ENCODE measurements at regions not wholly inside any gene's neighbourhood (a gene's known extent, or its start where the extent isn't known, plus 50 kb on each side); places are given as distances from the start of the nearest gene placed in this dataset.

DNA sequence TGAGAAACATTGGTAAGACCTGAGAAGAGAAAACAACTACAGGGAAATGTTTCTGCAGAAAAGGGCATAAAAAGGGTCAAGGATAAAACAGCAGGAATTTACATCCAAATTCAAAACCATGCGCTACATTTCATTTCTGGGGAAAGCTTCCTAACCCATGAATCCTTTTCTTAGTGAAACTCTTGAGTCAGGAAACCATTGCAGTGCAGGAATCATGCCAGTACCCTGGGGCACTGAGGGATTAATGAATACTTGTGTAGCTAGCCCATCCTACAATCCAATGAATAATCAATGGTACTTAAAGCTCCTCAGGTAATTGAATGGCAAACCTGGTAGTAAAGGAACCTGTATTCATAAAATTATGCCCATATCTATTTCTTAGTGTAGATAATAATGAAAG is 580.5 kb downstream of the TLE1 start:
- no peak for DNase-seq

DNA sequence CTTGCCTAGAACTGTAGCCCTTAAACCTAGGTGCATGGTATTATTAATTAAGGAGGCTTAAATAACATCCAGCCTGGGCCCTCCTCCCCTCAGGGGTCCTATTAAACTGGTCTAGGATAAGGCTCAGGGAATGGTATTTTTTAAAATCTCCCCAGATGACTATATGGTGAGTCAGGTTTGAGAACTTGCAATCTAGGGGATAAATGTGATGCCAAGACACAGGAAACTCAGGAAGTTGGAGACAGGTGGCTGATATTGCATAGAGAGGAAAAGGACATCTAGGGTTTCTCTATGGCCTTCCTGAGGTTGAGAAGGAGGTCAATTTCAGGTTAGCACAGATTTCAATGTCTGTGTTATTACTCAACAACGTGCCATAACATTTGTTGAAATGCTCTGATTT is 581.0 kb downstream of the TLE1 start:
- DNase-seq = no peak

DNA sequence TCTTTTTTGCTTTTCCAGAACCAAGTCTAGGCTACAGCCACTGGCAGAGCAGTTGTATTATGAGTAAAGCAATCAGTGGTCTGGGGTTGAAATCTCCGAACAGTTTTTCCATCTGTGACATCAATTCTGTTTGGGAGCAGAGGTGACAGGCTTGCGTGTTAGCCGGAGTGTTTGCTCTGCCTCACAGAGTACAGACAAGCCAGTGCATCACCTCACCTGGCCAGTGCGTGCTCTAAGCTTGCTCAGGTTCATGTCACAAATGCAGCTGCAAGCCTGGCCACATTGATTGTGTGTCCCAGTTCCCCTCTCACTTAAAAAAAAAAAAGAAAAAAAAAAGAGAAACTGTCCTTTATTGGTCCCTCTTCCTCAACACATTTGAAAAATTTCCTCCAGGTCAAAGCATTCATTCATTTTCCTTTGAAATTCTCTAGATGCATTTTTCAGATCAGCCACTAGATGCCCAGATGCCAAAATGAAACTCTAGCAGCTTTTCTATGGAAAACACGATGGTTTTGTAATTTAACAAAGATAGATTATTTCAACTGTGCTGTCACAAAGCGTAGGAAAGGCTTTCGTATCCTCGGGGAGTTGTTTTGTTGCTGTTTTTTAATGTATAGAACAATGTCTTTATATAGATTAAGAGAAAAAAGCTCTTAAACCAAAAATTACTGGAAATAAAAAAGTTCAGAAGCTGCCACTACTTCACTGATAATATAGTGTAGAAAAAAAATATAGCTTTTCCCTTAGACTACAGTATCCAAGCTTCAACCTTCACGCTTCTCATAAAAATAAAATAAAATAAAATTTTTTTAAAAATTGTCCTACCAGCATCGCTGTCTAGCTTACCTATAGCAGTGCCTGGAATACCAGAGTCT is 585.5 kb downstream of the TLE1 start:
- DNase-seq = no peak

DNA sequence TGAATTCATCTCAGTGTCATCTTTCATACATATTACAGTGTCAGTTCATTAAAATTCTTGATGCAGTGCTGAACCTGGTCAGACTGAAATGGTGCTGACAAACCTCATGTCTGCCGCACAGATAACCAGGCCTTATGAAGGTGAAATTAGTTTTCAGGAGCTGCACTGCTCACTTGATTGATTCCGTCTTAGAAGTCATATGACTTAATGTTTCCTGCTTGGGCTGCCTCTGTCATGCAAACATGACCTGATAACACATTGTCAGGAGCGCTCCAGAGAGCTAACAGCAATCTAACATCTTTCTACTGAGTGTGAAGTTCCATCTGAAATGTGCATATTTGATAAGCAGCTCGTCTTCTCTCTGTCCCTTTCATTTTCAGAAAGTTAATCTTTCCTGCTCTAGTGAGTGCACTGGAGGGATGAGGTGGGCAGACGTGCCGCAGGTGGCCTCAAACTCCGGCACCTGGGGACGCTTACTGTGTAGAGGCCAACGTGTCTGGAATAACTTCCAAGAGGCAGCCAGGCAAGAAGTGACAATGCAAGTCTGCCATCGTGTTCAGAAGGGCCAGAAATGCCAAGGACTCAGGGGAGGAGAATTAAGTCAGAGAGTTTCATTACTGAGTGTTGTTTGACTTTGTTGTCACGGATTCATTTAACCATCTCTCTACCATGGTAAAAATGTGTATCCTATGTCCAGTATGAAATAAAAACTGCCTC is 592.1 kb downstream of the TLE1 start:
- no peak for DNase-seq

DNA sequence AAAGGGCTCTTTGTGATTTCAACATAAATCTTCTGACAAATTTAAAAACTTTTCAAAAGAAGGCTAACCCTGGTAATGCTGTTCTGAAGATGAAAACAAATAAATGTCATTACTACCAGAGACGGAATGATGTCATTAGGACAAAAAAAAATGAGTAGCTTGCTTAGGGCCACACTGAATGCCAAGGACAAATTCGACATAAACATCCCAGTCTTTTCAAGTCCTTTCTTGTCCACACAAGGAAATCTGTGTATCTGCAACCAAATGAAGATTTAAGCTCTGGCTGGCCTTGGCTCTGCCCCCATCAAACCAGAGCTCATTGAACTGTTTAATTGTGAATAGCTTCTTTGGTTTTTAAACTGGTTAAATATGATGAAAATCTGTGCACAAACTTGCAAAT is 592.7 kb downstream of the TLE1 start:
- no peak for DNase-seq

DNA sequence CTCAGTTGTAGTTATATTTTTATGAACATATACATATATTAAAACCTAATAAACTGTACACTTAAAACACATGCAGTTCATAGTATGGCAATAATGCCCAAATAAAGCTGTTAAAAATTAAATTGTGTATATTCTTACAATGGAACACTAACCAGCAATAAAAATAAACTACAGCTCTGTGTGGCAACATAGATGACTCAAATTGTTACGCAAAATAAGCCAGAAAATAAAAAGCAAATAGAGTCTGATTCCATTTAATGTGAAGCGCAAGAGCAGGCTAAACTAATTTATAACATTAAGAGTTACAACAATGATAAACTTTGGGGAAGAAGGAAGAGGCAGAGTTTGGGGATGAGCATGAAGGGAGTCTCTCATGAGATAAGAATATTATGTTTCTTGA is 597.3 kb downstream of the TLE1 start:
- DNase-seq = no peak

DNA sequence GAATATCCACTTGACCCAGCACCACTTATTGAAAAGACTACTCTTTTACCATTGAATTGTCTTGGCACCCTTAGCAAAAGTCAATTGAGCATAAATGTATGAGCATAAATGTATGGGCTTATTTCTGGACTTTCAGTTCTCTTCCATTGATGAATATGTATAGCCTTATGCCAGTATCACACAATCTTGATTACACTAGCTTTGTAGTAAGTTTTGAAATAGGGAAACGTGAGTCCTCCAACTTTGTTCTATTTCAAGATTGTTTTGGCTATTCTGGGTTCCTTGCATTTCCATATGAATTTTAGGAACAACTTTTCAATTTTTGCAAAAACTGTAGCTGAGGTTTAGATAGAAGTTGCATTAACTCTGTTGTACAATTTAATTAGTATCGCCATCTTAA is 601.0 kb downstream of the TLE1 start:
- DNase-seq = no peak

DNA sequence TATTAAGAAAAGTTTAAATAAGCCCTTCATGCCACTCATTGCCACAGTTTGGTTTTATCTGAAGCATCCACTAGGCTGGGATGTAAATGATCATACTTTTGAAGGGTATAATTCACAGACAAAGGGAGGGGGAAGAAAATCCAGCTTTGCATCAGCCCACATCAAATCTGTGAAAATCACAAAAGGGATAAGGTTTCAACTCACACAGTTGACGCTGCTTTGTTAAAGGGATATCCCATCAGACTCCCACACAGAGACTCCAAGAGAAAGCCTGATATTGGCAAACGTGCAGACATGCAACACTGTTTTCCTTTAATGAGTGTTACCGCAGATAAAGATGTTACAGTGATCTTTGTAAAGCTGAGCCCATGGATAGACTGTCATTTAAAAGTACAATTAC is 602.9 kb downstream of the TLE1 start:
- no peak for DNase-seq

DNA sequence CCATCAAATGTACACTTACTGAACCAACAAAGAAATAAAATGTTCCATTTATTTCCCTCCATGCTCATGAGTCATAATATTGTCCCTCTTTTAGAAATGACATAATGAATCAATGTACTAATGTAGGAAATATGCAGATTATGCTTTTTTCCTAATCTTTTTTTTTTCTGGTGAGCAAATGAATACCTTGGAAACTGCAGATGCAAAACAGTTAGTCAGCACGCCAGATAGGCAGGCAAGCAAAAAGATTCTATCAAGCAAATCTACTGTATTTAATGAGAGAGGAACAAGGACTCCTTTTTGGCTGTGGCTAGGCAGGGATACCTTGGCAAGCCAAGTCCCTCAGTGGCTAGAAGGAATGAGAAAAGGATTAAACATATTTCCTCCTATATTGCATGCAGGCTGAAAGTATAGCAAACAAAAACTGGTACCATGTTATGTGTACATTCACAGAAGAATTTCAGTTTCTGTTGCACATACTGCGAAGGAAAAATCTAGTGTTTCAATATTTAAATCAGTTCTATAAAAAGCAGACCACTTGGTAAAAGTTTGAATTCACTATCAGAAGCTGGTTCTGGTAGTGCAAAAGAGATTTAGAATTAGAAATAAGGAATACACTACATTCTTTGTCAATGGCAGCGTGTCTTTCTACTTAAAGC is 605.4 kb downstream of the TLE1 start:
- no peak for DNase-seq

DNA sequence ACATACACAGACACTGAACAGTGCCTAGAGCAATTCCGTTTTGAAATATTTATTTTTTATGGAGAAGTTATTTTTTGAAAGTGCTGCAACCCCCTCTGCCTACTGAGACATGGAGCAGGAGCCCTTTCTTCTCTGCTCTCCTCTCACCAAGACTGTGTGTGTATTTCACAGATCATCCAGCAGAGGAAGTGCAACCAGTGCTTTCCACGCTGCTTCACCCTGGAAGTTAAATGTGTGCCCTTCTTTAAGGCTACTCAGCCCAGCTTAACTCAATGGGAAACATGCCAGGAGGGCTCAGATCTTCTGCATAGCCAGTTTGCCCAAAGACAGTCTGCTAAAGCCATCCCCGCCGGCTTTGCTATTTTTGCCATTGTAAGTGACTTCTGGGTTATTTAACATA is 606.3 kb downstream of the TLE1 start:
- no peak for DNase-seq

DNA sequence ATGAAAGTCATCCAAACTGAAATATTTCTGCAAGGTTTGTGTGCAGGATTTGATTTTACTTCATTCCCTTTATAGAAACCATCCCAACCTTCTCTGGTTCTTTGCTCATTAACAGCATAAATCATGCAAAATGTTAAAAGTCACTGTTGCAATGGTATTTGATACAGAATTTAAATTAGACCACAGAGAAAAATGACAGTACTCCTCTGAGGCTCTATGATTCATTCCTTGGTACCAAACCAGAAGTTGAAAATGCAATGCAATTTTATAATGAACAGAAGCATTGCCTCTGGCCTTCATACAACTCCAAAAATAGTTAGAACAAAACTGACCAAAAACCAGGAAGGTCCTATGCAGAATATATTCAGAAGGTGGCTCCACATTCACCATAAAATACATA is 607.1 kb downstream of the TLE1 start:
- DNase-seq = no peak

DNA sequence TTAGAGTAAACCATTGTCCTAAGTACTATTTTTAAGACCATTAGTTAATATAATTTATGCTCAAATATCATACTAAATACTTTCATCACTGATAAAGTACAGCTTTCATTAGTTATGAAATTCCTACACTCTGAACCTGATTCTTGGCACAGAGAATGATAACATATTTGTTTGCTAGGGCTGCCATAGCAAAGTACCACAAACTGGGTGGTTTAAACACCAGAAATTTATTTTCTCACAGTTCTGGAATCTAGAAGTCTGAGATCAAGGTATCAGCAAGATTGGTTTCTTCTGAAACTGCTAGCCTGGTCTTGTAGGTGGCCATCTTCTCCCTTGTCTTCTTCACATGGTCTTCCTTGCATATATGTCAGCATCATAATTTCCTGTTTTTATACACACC is 608.4 kb downstream of the TLE1 start:
- no peak for DNase-seq

DNA sequence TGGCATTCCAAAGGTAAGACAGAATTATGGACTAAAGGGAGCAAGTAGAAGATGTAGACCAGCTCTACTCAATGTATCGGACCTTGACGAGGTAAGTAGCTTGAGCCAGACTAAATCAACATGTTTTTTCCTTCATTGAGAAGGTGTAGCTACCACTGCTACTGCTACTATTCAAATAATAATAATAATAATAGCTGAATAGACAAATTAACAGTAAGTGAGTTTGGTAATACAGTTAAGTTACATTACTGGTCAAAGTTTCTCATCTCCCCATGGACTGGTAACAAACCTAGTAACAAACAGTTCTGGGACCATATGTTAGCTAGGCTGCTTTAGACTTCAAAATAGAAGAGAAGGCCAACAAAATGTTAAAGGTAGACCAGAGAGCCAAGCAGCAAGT is 609.2 kb downstream of the TLE1 start:
- DNase-seq = no peak

DNA sequence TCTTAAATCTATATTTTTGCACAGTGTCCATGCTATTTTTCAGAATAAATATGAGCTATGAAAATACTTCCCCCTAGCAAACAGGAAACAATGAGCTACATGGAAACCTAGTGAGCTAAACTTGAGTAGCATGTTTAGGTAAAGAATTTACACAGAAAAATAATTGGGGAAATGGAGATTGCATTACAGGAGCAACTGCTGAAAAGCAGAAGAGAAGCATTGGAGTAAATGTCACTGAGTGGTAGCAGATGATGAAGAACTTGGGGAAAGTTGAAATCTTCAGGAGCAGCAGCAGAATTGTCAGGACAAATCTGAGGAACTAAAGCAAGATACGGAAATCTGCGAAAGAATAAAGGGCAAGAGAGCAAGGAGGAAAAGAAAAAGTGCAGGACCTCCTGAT is 610.3 kb downstream of the TLE1 start:
- DNase-seq = no peak

DNA sequence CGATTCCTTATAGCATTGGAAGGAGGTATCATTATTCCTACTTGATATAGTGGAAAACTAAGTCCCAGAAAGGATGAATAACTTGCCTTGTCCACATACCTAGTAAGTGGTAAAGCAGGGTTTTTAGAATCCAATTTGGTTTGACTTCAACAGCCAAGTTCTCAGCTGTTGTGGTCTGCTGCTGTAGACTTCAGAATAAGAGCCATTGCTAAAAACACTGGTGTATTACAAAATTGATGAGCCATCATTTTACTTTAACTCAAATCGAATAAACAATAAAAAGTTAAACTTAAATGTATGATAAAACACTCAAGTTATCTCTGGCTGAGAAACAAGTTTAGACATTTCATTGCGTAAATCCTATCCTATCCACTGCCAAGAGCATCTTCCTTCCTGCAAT is 610.8 kb downstream of the TLE1 start:
- no peak for DNase-seq

DNA sequence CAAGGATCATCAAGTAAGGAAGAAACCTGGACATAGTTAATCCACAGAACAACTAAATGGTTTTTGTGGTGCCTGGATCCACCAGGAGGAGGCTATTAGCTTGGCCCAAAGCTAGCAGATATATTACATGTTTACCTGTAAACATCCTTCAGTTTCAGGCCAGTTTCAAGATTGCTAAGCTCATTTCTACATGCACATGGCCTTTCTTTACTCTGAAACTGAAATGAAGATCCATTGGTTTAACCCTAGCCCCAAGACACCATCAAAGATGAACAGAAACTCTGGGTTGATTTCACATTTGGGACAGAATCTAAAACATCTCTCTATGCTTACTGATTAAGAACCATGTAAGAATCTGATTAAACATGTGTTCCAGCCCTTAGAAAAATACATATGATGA is 611.8 kb downstream of the TLE1 start:
- no peak for DNase-seq

DNA sequence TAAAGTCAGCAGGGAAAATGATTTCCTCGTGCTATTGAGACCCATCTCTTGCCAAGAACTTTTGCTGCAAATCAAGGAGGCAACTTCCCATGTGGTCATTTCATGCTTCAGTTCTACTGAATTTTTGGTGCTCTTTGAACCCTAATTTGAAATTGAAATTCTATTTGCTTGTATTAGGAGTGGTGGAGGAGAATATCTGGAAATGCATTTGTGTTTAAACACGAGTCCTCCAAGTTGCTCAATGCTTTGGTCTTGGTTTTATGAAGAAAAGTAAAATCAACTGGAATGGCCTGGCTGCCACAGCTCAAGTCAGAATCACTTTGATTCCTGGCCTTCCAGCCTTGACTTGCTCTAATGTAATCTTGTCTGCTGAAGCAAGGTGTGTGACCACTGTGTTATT is 613.2 kb downstream of the TLE1 start:
- DNase-seq = no peak

DNA sequence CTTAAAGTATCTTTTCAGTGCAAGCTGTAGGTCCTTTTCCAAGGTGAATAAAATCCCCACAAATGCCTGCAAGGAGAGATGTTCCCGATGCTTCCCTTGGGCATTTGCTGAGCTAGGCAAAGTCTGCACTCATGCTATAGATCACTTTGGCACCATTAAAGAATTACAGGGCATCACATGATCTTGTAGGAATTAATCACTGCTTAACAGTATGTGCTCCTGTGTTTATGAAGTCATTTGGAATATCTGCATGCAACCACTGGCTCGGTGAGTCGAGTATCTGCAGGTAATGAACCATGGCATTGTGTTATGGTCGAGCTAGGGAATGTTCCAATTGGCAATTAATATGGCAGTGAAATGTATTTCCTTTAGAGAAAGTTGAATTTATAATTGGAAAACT is 615.1 kb downstream of the TLE1 start:
- no peak for DNase-seq

DNA sequence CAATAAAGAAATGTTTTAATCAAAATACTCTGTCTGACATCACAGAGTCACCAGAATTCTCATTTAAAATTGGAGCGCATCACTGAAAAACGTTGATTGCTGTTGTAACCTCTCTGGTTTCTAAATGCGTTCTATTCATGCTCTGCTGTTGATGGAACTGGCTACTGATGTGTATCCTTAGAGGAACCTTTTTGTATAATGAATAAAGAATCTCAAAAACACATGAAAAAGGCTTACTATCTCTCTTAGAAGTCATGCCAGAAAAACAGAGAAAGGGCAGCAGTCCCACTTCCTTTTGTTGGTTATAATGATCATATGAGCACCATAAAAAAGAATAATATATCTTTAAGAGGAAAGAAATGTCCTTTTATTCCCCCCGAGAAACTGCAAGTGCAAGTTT is 615.5 kb downstream of the TLE1 start:
- no peak for DNase-seq

DNA sequence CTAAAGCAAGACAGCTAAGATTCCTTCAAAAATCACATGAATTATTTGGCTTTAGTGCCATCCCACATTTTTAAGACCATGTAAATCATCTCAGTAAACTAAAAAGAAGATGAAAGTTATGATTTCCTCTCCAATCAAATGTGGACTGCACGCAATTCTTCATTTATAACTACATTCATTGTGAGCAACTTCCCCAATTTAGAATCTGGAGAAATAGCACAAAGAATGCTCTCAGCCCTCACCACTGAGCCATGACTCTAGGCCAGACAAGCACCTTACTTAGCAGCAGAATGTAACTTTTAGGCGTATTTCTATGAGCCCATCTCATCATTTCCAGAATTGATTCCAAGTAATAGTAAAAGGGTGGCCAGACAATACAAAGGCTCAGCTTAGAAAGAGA is 616.6 kb downstream of the TLE1 start:
- no peak for DNase-seq

DNA sequence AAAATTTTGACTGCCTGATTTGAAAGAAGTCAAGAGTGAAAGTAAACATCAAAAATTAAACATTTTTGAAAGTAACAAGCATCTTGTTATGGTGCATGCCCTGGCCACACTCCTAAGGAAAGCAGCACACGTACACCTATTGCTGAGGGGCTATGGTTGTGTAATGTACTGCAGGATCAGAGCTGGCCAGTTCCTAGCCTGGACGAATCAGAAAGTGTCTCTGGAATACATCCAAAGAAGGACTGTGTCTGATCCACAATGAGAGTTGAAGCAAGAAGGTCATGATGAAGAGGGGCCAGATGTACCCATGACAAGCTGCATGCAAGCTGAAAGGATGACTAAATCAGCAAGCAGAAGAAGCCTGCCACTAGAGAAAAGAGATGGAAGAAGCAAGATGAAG is 618.2 kb downstream of the TLE1 start:
- no peak for DNase-seq

DNA sequence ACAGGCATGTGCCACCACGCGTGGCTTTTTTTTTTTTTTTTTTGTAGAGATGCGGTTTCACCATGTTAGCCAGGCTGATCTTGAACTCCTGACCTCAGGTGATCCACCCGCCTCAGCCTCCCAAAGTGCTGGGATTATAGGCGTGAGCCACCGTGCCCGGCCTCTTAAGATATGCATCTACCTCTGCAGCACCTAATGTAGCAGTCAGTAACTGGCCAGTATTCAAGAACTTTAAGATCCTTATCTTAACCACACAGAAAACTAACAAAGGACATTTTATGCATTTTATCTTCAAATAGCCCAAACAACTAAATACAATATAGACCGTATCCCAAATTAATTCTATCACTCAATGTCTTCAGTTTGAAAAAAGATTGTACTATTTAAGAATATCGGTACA is 618.7 kb downstream of the TLE1 start:
- DNase-seq = no peak

DNA sequence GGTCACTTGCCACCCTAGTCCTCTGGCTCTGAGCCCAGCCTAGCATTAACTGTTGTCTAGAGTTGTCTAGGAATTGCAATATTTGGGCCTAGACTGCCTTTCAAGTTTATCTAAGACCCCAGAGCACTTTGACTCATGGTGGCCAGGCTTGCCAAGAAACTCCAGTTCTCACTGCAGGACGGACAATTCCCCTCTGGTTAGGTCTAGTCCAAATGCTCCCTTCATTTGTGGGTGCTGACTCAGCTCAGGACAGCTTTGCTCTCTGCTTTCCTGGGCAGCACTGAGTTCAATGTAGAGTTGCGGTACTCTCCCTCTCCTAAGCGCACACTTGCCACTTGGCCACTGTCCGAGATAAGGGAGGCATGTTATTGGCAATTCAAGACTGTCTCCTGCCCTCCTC is 619.4 kb downstream of the TLE1 start:
- DNase-seq = no peak

All from T-helper 1 cell (primary cell).